NCI-H526 (cell line): ENCODE measurements at regions not wholly inside any gene's neighbourhood (a gene's known extent, or its start where the extent isn't known, plus 50 kb on each side); places are given as distances from the start of the nearest gene placed in this dataset.
"Not testable (repeated sequence)": the region's sequence is repeated elsewhere in the genome, so short reads cannot be mapped to it uniquely, and the experiment has no call there.

ENCODE experiments used
- DNase-seq, 2 experiments: peaks; one replicate each; lab custom pipeline; 2025; lab: John Stamatoyannopoulos, UW

DNA sequence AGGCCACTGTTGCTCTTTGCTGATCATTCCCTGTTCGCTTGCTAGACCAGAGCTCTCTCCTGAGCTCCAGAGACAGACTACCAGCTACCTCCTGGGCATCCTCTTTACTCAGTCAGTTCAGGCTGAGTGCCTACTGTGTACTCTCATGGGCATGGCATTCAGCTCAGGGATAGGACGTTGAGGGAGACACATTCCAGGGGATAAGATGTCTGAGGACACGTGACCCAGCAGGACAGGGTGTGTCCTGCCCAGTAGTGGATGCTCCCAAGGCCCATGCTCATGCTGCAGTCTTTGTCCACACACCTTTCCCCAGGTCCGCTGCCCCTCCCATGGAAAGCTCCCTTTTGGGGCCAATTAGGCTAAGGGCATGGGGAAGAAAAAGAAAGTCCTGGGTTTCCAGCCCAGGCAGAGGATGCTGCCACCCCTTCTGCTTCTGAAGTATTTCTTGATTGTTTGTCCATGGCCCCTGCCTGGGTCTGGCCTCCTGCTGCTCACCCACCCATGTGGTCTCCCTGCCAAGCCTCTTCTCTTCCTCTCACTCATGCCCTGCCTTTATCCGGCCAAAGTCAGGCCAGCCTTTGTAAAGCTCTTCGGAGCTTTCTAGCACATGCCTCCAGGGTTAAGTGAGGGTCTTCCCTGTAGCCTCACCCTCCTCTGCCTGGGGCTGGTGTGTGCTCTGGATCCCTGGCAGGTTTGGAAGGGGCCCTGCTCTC lies 60.5 kb upstream of the PITX1 start:
- no peak for DNase-seq

GRCh38 chr5:135093483-135093882 lies 59.5 kb upstream of the PITX1 start:
- DNase-seq, result not testable (repeated sequence)

- no peak for DNase-seq
Measured at GRCh38 chr5:135092476-135092875, 58.4 kb upstream of the PITX1 start.

DNA sequence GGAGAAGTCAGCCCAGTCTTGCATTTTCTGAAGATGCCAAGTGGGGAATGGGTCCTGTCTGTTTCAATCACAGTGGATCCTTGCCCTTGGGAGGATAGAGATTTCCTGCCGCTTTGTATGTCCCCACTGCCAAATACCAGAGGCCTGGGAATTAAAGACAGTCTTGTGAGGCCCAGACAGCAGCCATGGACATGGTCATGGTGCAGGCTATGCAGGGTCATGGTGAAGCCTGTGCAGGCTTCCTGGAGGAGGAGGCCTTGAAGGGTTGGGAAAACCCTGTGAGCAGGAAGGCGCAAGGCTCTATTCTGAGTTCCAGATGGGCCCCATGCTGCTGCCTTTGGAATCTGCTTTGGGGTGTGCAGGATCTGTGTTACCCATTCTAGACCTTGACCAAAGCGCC lies 57.3 kb upstream of the PITX1 start:
- DNase-seq, result no peak

DNA sequence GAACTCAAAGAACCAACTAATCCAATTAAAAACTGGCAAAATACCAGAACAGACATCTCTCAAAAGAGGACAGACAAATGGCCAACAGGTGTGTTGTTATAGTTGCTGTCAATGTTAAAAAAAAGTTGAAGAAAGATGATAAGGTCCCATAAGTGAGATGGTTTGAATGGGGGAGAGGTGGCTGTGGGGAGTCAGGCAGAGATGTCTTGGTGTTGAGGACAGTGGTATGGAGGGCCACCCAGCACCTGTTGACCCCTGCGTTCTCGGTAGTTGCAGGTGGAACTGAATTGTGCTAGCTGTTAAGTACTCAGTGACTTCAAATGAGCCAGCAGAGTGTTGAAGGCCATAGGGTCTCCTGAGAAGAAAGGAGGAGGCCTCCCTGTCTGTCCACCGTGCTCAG lies 55.9 kb upstream of the PITX1 start:
- DNase-seq, result no peak

DNA sequence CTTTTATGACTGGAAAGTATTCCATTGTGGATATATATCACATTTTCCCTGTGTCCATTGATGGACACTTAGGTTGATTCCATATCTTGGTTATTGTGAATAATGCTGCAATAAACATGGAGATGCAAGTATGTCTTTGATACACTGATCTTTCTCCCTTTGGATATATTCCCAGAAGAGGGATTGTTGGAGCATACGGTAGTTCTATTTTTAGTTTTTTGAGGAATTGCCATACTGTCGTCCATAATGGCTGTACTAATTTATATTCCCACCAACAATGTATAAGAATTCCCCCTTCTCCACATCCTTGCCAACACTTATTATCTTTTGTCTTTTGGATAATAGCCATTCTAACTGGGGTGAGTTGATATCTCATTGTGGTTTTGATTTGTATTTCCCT lies 54.9 kb upstream of the PITX1 start:
- DNase-seq, result no peak

GRCh38 chr5:135087950-135088349 lies 53.9 kb upstream of the PITX1 start:
- no peak for DNase-seq

GRCh38 chr5:135085936-135086725 lies 52.1 kb upstream of the PITX1 start:
- no peak for DNase-seq

DNA sequence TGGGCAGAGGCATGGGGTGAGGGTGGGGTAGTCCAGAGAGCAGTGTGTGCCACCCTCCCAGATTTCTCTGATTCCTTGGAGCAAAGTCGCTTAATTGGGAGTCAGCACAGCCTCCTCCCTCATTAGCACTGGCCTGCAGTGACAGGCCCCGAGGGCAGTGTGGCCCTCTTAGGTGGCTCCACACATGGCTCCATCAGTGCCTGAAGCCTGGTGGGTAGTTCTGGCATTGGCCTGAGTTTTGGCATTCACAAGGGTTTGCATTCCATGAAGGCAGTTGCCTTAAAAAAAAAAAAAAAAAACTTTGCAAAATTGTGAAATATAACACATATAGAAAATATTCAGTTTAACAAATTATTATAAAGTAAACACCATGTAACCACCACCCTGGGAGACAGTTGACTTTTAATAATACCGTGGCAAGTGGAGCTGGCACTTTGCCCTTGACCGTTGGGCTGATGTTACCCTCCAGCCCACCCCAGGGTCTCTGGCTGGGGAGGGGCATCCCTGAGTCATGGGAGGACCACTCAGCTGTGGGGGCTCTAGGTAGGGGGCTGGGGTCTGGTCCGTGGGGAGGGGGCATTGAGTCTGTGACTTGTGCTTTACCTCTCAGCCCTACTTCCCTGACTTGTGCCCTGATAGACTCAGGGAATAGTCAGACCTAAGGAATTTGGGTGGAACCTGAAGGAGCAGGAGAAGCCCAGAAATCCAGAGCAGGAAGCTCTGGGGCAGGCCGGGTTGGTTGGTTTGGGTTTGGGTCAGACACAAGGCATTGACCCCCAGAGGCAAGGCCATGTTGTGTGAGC lies 51.3 kb upstream of the PITX1 start:
- no peak for DNase-seq
